CD8-positive, alpha-beta memory T cell (primary cell): ENCODE measurements at regions not wholly inside any gene's neighbourhood (a gene's known extent, or its start where the extent isn't known, plus 50 kb on each side); places are given as distances from the start of the nearest gene placed in this dataset.
"Not testable (repeated sequence)": the region's sequence is repeated elsewhere in the genome, so short reads cannot be mapped to it uniquely, and the experiment has no call there.

Experiments
- CTCF ChIA-PET: fragments of 350-600 bp; sonication (Branson Sonifier 250); formaldehyde crosslinking; loops from one replicate; lab custom pipeline; 2021; ENCODE audit warnings: antibody characterized with exemption; lab: Charles Lee
- POLR2A ChIA-PET: fragments of 350-600 bp; sonication (Branson Sonifier 250); formaldehyde crosslinking; loops from one replicate; lab custom pipeline; 2021; ENCODE audit warnings: antibody characterized with exemption; lab: Charles Lee
- DNase-seq, 5 donors: peaks; one replicate each; pipeline versions ENCODE4 v3.0.0 to v3.0.0-alpha.2; 2020 to 2022; ENCODE audit warnings: mixed read lengths in 1 of 5
- H3K27ac ChIP-seq: one replicate; pipeline ENCODE4 v1.7.0; 2013; ENCODE audit warnings: low read depth, mild to moderate bottlenecking, low read length, moderate library complexity
- H3K27me3 ChIP-seq: 2 replicates; pipeline ENCODE4 v1.7.0; 2013; ENCODE audit warnings: low read length, mild to moderate bottlenecking; ENCODE audit not compliant: insufficient read depth, poor library complexity, severe bottlenecking
- H3K36me3 ChIP-seq: 2 replicates; pipeline ENCODE4 v1.7.0; 2013; ENCODE audit warnings: mild to moderate bottlenecking, low read length, moderate library complexity; ENCODE audit not compliant: insufficient read depth
- H3K4me1 ChIP-seq: 2 replicates; pipeline ENCODE4 v1.7.0; 2013; ENCODE audit warnings: mild to moderate bottlenecking, low read length, moderate library complexity; ENCODE audit not compliant: insufficient read depth
- H3K4me3 ChIP-seq: 2 replicates; pipeline ENCODE4 v1.7.0; 2013; ENCODE audit warnings: mild to moderate bottlenecking, low read length
- H3K9me3 ChIP-seq: 2 replicates; pipeline ENCODE4 v1.7.0; 2013; ENCODE audit warnings: mild to moderate bottlenecking, low read length
- H3K27ac Mint-ChIP-seq, 8 donors: one replicate each; pipeline ENCODE4 v1.8.0; 2020 to 2021; ENCODE audit warnings: mixed read lengths in 8 of 8, mild to moderate bottlenecking in 6 of 8, inconsistent platforms in 3 of 8, moderate library complexity in 3 of 8
- H3K27me3 Mint-ChIP-seq, 2 donors: one replicate each; pipeline ENCODE4 v1.8.0; 2020 to 2021; ENCODE audit warnings: mixed read lengths in 2 of 2, mild to moderate bottlenecking in 1 of 2, moderate library complexity in 1 of 2
- H3K36me3 Mint-ChIP-seq, 3 donors: one replicate each; pipeline ENCODE4 v1.8.0; 2020 to 2021; ENCODE audit warnings: mixed read lengths in 3 of 3, inconsistent platforms in 1 of 3, mild to moderate bottlenecking in 1 of 3
- H3K4me1 Mint-ChIP-seq, 3 donors: one replicate each; pipeline ENCODE4 v1.8.0; 2020 to 2021; ENCODE audit warnings: mixed read lengths in 3 of 3, inconsistent platforms in 1 of 3, mild to moderate bottlenecking in 1 of 3
- H3K4me3 Mint-ChIP-seq, 7 donors: one replicate each; pipeline ENCODE4 v1.8.0; 2020 to 2021; ENCODE audit warnings: mixed read lengths in 7 of 7, mild to moderate bottlenecking in 6 of 7, moderate library complexity in 4 of 7, inconsistent platforms in 2 of 7
- H3K9me3 Mint-ChIP-seq, 5 donors: one replicate each; pipeline ENCODE4 v1.8.0; 2020 to 2022; ENCODE audit warnings: mixed read lengths in 5 of 5, mild to moderate bottlenecking in 3 of 5, moderate library complexity in 2 of 5, inconsistent platforms in 1 of 5

DNA sequence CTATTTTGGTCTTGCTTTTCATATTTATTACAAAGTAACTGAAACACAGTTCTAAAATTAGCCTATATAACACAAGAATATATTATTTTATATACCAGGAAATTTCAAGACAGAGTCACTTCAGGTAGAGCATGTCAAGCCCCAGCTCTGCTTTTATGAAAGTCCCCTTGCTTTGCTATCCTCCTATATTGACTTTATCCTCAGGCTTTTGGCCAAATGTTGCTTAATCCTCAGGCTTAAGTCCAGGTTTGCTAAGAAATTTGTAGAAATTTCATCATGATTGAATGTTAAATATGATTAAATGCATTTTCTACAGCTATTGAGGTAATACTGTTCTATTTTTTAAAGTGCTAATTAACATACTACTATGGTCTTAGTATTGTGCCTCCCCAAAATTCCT, 227.6 kb downstream of the FZD1 start:
- no peak overlapping the region for H3K27ac Mint-ChIP-seq
- H3K27ac ChIP-seq: no peak overlapping the region
- peaks cover 6 to 45% (median 10%) of the 10 kb centered on the region in 5 donors for H3K9me3 Mint-ChIP-seq
- H3K27me3 Mint-ChIP-seq: no peaks in the 10 kb centered on the region
- H3K9me3 ChIP-seq: no peaks in the 10 kb centered on the region
- no peaks in the 10 kb centered on the region for H3K4me1 Mint-ChIP-seq
- ChIA-PET CTCF (no interaction called here), POLR2A (no interaction called here)
- DNase-seq: no peak
- H3K36me3 Mint-ChIP-seq: no peaks in the 10 kb centered on the region
- H3K4me1 ChIP-seq: no peaks in the 10 kb centered on the region
- H3K4me3 ChIP-seq: no peak overlapping the region
- H3K4me3 Mint-ChIP-seq: no peak overlapping the region
- H3K36me3 ChIP-seq: no peaks in the 10 kb centered on the region
- H3K27me3 ChIP-seq: no peaks in the 10 kb centered on the region

GRCh38 chr7:91492317-91492716, 228.1 kb downstream of the FZD1 start:
- Histone ChIP-seq H3K36me3 (no peaks in the 10 kb centered on the region), H3K9me3 (no peaks in the 10 kb centered on the region), H3K4me3 (no peak overlapping the region), H3K27ac (no peak overlapping the region), H3K27me3 (no peaks in the 10 kb centered on the region), H3K4me1 (no peaks in the 10 kb centered on the region)
- H3K4me1 Mint-ChIP-seq: no peaks in the 10 kb centered on the region
- H3K27me3 Mint-ChIP-seq: no peaks in the 10 kb centered on the region
- ChIA-PET POLR2A (no interaction called here), CTCF (no interaction called here)
- no peaks in the 10 kb centered on the region for H3K36me3 Mint-ChIP-seq
- DNase-seq: no peak
- no peak overlapping the region for H3K4me3 Mint-ChIP-seq
- no peak overlapping the region for H3K27ac Mint-ChIP-seq
- peaks cover 8 to 45% (median 9%) of the 10 kb centered on the region in 5 donors for H3K9me3 Mint-ChIP-seq

GRCh38 chr7:91492773-91493172, 228.5 kb downstream of the FZD1 start:
- H3K9me3 Mint-ChIP-seq: peaks cover 6 to 45% (median 9%) of the 10 kb centered on the region in 5 donors
- no peaks in the 10 kb centered on the region for H3K9me3 ChIP-seq
- no peak overlapping the region for H3K27ac ChIP-seq
- no peaks in the 10 kb centered on the region for H3K4me1 Mint-ChIP-seq
- no peaks in the 10 kb centered on the region for H3K36me3 Mint-ChIP-seq
- H3K4me1 ChIP-seq: no peaks in the 10 kb centered on the region
- POLR2A ChIA-PET: no interaction called here
- H3K27ac Mint-ChIP-seq: no peak overlapping the region
- H3K27me3 ChIP-seq: no peaks in the 10 kb centered on the region
- H3K36me3 ChIP-seq: no peaks in the 10 kb centered on the region
- H3K4me3 ChIP-seq: no peak overlapping the region
- DNase-seq: no peak
- no peak overlapping the region for H3K4me3 Mint-ChIP-seq
- no peaks in the 10 kb centered on the region for H3K27me3 Mint-ChIP-seq
- CTCF ChIA-PET: no interaction called here

DNA sequence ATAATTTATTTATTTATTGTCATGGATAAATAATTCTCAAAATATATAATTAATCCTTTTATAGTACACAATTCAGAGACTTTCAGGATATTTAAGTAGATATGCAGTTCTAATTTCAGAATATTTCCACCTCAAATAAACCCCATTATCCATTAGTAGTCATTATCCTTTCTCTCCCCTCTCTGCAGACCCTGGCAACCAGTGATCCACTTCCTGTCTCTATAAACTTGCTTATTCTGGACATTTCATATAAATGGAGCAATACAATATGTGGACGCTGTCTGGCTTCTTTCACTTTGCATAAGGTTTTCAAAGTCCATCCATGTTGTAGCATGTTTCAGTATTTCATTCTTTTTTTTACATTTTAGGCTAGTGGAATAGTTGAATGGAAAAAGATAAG, 230.2 kb downstream of the FZD1 start:
- Mint-ChIP-seq H3K9me3 (peaks cover 9 to 45% (median 13%) of the 10 kb centered on the region in 5 donors), H3K4me1 (no peaks in the 10 kb centered on the region), H3K27ac (no peak overlapping the region), H3K36me3 (no peaks in the 10 kb centered on the region), H3K4me3 (no peak overlapping the region), H3K27me3 (no peaks in the 10 kb centered on the region)
- Histone ChIP-seq H3K9me3 (no peaks in the 10 kb centered on the region), H3K27me3 (no peaks in the 10 kb centered on the region), H3K4me1 (no peaks in the 10 kb centered on the region), H3K36me3 (no peaks in the 10 kb centered on the region), H3K4me3 (no peak overlapping the region), H3K27ac (no peak overlapping the region)
- CTCF ChIA-PET: no interaction called here
- no peak for DNase-seq
- POLR2A ChIA-PET: no interaction called here

GRCh38 chr7:91496251-91496820, 232.1 kb downstream of the FZD1 start:
- Histone ChIP-seq H3K9me3 (no peaks in the 10 kb centered on the region), H3K27ac (no peak overlapping the region), H3K4me1 (no peaks in the 10 kb centered on the region), H3K27me3 (no peaks in the 10 kb centered on the region), H3K4me3 (no peak overlapping the region), H3K36me3 (no peaks in the 10 kb centered on the region)
- ChIA-PET CTCF (no interaction called here), POLR2A (no interaction called here)
- H3K4me3 Mint-ChIP-seq: no peak overlapping the region
- no peaks in the 10 kb centered on the region for H3K4me1 Mint-ChIP-seq
- no peak for DNase-seq
- no peaks in the 10 kb centered on the region for H3K27me3 Mint-ChIP-seq
- no peaks in the 10 kb centered on the region for H3K36me3 Mint-ChIP-seq
- H3K9me3 Mint-ChIP-seq: peaks cover 10 to 33% (median 17%) of the 10 kb centered on the region in 5 donors
- H3K27ac Mint-ChIP-seq: no peak overlapping the region

- POLR2A ChIA-PET, H3K4me3 ChIP-seq, H3K36me3 Mint-ChIP-seq, H3K27me3 Mint-ChIP-seq, H3K9me3 ChIP-seq, H3K36me3 ChIP-seq, H3K4me1 ChIP-seq, H3K27me3 ChIP-seq, H3K4me3 Mint-ChIP-seq, CTCF ChIA-PET, H3K4me1 Mint-ChIP-seq, H3K27ac Mint-ChIP-seq, DNase-seq, H3K27ac ChIP-seq: not testable (repeated sequence)
- H3K9me3 Mint-ChIP-seq: peaks cover 10 to 27% (median 18%) of the 10 kb centered on the region in 5 donors
Observed at GRCh38 chr7:91497277-91497676, 233.0 kb downstream of the FZD1 start.

DNA sequence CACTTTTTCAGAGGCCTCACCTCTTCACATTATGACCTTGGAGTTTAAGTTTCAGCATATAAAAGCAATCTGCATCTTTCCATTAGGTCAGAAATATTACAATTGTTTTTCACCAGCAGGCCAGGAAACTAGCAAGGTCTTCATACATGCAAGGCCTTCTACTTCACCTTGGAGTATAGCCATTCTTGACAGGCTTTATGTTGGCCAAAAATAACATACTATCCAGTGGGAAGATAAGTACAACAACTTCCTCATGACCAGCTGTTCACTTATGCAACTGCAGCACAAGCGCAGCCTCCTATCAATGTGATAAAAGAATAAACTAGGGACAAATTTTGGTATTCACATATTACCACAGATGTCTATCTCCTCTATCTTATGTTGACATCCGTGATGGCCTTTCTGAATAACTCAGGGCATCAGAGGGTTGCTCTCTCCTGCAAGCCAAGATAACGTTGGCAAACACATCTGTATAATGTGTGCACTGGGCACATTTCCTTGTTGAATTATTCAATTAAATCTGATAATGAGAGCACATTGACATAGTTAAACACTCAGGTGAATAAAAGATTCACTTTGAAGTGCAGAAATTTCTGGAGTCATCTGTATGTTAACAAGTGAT, 239.8 kb downstream of the FZD1 start:
- H3K27me3 ChIP-seq: no peaks in the 10 kb centered on the region
- Mint-ChIP-seq H3K27ac (no peak overlapping the region), H3K4me3 (no peak overlapping the region), H3K36me3 (no peaks in the 10 kb centered on the region), H3K9me3 (peaks cover 5 to 19% (median 9%) of the 10 kb centered on the region in 5 donors), H3K4me1 (no peaks in the 10 kb centered on the region), H3K27me3 (no peaks in the 10 kb centered on the region)
- H3K27ac ChIP-seq: no peak overlapping the region
- H3K4me3 ChIP-seq: no peak overlapping the region
- no peaks in the 10 kb centered on the region for H3K4me1 ChIP-seq
- no peak for DNase-seq
- H3K9me3 ChIP-seq: no peaks in the 10 kb centered on the region
- H3K36me3 ChIP-seq: no peaks in the 10 kb centered on the region
- ChIA-PET CTCF (no interaction called here), POLR2A (no interaction called here)

DNA sequence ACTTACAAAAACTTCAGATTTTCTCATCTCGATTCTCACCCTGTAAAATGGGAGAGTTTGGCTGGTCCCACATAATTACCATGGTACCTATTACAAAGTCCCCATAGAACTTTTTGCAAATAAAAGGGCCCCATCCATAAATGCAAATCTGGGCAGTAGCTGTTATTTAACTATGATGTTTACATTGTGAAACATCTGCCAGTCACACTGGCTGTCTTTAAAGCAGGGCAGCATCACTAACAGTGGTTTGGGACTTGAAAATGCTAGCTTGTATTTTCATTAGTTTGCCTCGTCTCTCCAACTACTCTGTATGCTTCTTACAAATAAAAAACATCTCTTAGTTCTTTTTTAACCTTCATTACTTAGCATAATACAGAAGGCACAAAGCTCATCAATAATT, 240.7 kb downstream of the FZD1 start:
- Histone ChIP-seq H3K36me3 (no peaks in the 10 kb centered on the region), H3K27me3 (no peaks in the 10 kb centered on the region), H3K4me1 (no peaks in the 10 kb centered on the region), H3K27ac (no peak overlapping the region), H3K4me3 (no peak overlapping the region), H3K9me3 (no peaks in the 10 kb centered on the region)
- Mint-ChIP-seq H3K4me3 (no peak overlapping the region), H3K9me3 (peaks cover 5 to 15% (median 9%) of the 10 kb centered on the region in 5 donors), H3K27me3 (no peaks in the 10 kb centered on the region), H3K4me1 (no peaks in the 10 kb centered on the region), H3K36me3 (no peaks in the 10 kb centered on the region), H3K27ac (no peak overlapping the region)
- POLR2A ChIA-PET: no interaction called here
- CTCF ChIA-PET: no interaction called here
- DNase-seq: no peak
